Prostate gland (tissue), 2 donors: ENCODE measurements at regions not wholly inside any gene's neighbourhood (a gene's known extent, or its start where the extent isn't known, plus 50 kb on each side); places are given as distances from the start of the nearest gene placed in this dataset.

Source experiments
- POLR2AphosphoS5 ChIP-seq: sonication (generic); formaldehyde crosslinking; IDR thresholded peaks from one replicate; pipeline ENCODE4 v1.6.1; 2017; ENCODE audit warnings: antibody characterized with exemption
- TF ChIP-seq, protein P1 (sequence below), 4 experiments: fragments of 200-600 bp in 2 of 4; fragments of 450-650 bp in 2 of 4; sonication (generic) in 2 of 4; IDR thresholded peaks; 1 replicate in 3 of 4; 2 replicates in 1 of 4; pipeline ENCODE4 v1.5.1; 2016 to 2019; ENCODE audit warnings: antibody characterized with exemption in 4 of 4, mild to moderate bottlenecking in 2 of 4, moderate library complexity in 2 of 4

- TF ChIP-seq, protein P1, sequence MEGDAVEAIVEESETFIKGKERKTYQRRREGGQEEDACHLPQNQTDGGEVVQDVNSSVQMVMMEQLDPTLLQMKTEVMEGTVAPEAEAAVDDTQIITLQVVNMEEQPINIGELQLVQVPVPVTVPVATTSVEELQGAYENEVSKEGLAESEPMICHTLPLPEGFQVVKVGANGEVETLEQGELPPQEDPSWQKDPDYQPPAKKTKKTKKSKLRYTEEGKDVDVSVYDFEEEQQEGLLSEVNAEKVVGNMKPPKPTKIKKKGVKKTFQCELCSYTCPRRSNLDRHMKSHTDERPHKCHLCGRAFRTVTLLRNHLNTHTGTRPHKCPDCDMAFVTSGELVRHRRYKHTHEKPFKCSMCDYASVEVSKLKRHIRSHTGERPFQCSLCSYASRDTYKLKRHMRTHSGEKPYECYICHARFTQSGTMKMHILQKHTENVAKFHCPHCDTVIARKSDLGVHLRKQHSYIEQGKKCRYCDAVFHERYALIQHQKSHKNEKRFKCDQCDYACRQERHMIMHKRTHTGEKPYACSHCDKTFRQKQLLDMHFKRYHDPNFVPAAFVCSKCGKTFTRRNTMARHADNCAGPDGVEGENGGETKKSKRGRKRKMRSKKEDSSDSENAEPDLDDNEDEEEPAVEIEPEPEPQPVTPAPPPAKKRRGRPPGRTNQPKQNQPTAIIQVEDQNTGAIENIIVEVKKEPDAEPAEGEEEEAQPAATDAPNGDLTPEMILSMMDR (IDR thresholded peaks at IDR 0.05): no peak
- no peak for TF ChIP-seq POLR2AphosphoS5
Measured at GRCh38 chr2:163351966-163352365, 383.8 kb downstream of the FIGN start.
